HG03354 (cell line): ENCODE measurements at regions not wholly inside any gene's neighbourhood (a gene's known extent, or its start where the extent isn't known, plus 50 kb on each side); places are given as distances from the start of the nearest gene placed in this dataset.

ENCODE experiments used
- ATAC-seq: cut with Tn5 transposase; IDR thresholded peaks from one replicate; pipeline ENCODE4 v1.9.1; 2021; ENCODE audit warnings: mild to moderate bottlenecking; ENCODE audit not compliant: unreplicated experiment, poor library complexity, severe bottlenecking

DNA sequence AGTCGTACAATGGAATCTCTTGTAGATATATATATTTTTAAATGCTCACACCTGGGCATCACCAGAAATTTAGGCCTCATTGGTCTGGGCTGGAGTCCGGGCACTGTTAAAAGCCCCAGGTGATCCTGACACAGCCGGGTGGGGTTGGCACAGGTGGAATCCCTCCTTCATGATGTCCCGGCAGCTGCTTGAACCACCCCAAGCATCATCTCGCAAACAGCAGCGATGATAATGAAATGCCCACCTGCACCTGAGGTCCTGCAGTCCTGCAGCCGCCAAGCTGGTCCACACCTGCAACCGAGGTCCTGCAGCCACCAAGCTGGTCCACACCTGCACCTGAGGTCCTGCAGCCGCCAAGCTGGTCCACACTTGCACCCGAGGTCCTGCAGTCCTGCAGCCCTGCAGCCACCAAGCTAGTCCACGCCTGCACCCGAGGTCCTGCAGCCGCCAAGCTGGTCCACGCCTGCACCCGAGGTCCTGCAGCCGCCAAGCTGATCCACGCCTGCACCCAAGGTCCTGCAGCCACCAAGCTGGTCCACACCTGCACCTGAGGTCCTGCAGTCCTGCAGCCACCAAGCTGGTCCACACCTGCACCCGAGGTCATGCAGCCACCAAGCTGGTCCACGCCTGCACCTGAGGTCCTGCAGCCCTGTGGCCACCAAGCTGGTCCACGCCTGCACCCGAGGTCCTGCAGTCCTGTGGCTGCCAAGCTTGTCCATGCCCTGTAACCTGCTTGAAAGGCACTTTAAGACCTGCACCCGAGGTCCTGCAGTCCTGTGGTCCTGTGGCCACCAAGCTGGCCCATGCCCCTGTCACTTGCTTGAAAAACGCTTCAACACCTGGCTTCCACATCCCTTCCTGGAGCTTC, 261.2 kb downstream of the DLL1 start:
- no peak for ATAC-seq

DNA sequence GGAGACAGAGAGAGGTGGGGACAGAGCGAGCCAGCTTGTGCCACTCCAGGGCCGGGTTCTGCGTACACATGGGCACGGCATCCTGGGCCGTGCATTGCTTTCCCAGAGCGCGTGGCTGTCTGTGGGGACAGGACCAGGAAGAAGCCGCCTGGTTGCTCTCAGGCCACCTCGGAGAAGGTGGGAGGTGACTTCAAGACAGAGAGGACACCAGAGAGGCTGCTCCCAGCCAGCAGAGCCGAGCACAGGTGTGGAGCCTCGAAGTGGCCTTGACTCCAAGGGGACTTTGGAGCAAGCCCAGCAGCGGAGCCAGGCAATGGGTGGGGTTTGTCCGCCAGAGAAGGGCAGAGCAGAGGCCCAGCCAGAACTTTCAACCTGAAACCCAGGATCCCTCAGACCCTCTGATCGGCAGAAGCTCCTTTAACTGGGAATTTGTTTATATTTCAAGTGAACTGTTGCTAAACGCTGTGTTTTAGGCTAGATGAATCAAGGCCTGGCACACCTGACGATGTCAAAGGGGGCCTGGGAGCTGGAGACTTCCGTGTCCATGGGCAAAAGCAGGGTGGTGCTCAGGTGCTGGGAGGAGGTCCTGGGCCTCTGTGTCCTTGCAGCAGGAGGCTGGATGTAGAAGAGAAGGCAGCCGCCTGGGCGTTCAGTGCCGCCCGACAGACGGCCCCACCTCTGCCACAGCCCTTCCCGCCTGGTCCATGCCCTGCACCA, 262.1 kb downstream of the DLL1 start:
- ATAC-seq: no peak

DNA sequence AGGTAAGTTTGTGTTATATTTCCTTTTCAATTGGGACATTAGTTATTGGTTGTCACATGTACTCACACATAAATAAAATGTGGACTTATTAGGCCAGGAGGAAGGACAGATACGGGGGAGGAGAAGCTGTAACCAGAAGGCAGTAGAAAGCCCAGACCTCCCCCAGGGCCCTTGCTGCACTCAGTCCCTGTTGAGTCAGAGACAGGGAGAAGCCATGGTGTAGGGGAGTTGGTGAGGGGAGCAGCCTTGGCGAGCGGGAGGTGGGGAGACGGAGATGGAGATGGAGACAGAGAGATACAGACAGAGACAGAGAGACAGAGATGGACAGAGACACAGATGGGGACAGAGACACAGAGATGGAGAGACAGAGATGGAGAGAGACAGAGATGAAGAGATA, 263.2 kb downstream of the DLL1 start:
- no peak for ATAC-seq

DNA sequence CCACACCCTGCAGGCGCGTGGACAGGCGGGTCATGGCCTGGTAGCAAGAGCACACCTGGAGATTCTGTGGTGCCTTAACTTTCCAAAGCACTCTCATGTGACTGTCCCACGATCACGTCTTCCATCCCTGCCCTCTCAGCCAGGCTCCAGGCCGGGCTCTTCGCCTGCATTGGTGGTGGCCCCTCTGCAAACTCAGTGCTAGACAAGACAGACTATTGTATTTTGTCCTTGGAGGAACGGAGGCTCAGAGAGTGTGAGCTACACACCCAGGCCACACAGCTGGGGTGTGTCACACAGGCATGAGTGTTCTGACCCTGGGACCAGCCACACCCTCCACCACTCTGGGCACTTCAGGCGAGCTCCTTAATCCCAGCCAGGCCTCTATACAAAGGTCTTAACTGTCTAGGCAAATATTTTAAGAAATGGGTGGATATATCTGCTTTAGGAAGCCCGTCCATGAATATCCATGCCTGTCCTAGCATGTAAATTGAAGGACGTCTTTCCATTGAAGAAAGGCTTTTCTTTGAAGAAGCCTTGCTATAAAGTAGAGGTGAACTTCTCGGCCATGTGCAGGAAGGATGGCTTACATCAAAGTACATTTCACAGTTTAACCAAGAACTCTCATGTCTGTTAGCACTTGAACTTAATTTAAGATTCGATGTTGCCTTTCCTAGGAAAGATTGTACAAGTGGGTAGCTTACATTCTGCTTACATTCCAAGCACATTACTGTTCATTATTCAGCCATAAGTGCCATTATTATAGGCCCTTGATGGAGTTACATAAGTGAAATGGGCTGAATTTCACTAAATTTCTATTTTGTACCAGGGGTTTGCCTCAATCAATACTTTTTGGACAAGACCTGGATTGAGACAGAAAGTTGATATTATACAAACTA, 263.9 kb downstream of the DLL1 start:
- ATAC-seq: no peak

DNA sequence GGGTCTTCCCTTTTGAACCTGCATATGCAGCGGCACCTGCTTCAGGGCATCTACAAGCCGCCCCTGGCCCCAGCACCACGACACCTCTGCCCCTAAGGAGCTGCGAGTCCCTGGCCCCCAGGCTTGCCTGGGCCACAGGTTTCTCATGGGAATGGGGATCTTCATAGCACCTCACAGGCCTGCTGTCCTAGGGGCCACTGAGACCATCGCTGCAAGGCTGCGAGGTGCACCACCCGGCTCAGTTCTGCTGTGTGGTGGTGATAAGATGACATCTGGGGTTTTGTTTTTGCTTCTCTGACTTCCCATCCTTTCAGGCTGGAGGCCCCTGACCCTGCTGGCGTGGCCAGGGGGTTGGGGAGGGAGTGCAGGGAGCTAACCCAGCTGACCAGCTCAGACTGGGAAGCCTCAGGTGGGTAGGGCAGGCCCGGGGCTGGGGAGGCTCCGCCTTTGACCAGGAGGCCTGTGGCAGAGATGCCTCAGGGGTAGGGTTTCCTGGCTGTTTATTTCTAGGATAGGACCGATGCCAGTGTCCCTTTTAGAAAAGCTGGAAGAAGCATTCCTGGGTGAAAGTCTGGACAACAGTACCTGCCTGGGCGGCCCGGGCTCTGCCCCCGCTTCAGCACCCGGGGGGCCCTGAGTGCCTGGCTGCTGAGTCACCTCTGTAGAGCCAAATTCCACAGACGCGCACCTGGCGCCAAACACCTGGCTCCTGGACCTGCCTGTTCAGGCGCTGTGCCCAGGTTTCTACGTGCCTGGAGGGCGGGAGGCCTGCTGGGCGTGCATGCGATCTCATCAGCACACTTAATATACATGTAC, 264.7 kb downstream of the DLL1 start:
- no peak for ATAC-seq

DNA sequence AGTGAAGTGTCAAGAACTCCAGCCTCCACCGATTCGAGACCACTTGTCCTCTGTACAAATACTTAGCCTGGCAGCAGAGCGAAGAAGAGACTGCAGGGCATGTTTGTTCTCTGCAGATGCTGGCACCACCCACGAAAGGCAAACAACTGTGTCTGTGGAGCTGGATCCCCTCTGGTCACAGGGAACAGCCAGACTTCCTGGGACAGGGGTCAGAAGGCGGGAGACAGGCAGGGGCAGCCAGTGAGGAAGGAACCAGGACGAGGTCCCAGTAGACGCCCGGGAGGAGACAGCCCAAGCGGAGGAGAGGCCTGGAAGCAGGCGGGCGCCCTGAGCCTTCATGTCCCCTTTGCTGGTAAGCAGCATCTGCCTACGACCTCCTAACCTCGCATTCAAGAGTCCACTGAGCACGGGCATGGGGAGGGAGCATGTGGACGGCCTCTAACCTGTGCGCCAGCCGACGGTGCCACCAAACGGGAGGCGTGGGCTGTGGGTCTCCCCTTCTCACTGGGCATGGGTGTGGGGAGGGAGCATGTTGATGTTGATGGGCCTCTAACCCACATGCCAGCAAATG, 265.5 kb downstream of the DLL1 start:
- ATAC-seq: no peak

DNA sequence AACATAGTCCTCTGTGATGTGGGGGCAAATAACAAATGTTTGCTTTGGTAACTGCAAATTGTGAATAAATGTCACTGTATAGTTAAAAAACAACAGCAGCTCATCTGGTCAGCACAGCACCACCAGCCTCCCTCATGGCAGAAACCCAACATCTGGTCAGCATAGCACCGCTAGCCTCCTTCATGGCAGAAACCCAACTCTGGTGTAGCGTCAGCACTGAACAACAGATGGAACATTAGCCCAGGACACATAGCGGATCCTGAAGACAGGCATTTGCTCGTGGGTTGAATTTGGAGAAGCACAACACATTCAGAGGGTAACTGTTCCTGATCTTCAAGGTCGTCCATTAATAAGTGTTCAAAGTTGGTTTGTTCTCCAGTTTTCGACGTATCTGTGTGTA, 265.9 kb downstream of the DLL1 start:
- no peak for ATAC-seq

DNA sequence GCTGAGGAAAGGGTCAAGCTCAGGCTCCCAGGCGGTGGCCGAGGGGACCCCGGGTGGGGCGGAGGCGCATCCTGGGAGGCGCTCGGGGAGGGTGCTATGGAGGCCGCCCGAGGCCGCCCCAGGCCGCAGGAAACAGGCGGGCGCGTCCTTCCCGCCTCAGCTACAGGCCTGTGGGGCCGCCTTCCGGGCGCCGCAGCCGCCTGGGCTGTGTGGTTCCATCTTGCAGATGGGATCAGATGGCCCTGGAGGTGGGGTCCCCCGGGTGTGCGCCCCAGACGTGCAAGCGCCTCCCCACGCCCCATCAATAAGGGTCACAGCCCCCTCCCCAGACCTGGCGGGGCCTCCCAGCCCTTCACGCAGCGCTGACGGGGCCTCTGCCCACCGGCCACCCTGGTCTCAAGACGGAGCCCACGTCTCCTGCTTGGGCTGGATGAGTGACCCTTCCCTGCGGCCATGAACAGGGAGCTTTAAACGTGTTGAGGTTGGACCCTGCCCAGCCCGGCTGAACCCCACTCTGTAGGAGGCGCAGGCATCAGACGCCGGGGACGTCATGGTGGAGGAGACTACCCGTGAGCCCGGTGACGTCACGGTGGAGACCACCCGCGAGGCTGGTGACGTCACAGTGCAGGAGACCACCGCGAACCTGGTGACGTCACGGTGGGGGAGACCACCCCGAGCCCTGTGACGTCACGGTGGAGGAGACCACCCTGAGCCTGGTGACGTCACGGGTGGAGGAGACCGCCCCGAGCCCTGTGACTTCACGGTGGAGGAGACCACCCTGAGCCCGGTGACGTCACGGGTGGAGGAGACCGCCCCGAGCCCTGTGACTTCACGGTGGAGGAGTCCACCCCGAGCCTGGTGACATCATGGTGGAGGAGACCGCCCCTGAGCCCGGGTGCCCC, 267.0 kb downstream of the DLL1 start:
- ATAC-seq: no peak

DNA sequence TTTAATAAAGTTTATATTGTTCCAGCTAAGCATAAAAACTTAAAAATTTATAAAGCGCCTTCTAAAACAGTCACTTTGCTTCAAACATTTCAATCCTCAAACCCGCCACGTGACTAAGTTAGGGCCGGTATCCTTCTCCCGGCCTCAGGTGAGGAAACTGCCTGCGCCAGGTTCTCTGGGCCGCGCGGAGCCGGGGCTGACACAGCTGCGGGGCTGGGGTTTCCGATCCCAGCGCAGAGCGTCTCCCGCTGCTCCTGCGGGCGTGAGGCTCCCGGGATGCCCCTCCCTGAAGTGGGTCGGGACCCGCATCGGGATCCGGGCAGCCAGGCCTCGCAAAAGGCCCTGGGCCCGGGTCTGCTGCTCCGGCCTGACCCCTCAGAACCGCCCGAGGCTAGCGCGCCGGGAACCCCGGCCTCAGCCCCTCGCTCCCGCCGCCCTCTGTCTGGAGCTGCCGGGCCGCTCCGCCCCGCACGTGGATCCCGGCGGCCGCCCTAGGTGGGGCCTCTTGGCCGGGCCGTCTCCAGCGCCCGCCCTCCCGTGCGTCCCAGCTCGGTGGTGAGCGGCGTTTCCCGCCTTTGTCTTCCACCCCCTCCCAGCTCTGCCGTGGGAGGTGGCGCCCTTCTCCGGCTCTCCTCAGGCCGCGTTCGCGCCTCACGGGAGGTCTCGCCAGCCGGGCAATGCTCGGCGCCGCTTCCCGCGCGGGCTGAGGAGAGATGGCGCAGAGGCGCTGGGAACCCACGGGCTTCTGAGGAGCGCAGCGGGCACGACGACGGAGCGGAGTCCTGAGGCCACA, 267.9 kb downstream of the DLL1 start:
- no peak for ATAC-seq

DNA sequence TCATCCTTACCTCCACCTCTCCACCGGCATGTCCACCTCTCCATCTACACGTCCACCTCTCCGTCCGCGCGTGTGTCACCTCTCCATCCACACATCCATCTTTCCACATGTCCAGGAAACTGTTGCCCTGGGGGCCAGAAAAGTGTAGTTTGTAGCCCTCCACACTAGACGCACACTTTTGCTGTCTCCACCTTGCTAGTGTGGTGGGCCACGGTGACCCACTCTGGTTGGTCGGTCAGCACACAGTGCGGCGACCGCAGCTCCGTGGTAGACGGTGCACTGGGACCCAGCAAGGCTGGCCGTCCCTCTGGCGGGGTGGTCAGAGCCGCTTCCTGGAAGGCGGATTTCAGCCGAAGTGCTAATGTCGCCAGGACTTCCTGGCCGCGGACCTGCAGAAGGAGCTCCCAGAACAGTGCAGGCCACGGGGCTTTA, 268.6 kb downstream of the DLL1 start:
- no peak for ATAC-seq

DNA sequence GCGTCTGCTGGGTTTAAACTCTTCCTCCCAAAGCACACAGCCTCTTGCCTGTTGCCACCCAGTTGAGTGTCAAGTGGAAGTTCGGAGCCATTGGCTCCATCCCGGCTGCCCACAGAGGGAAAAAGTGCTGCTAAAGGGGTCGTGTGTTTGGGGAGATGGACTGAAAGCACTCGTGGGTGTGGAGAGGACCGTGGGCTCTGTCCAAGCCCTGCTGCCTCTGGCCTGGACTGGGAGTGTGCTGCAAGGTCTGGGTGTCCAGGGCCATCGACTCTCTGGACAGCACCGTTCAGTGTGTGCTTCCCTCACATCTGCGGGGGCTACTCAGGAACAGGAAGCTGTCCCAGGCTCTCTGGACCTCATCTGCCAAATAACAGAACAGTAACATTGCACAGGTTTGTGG, 269.3 kb downstream of the DLL1 start:
- no peak for ATAC-seq

DNA sequence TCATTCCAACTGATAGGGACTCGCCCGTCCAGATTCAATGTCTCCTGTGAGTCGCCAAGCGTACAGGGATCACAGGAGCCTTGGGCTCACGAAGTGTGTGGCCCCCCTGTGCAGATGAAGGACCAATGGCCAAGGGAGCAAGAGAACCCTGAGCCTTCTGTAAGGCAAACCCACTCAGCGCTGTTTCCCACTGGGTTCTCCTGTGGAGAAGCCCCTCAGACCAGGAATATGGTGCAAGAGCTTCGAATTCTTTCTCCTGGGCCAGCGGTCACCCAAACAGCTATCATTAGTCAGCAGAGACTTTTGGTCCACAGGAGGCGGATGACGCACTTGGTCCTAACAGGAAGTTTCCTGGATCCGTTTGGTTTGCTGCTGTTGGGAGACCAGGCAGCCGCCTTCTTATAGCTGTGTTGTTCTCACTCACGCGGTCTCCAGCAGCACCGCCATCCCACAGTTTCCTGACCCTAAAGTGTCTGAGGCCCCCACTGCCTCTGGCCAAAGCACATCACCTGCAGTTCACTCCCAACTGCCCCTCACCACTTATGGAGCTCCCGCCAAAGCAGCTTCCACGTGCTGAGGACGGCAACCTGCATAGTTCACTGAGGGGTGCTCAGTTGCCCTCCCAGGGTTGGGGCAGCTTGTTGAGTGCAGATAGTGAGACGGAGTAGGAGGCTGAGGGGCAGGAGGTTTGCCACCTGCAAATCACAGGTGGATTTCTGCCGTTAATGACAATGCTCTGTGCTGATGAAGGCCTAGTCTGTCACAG, 268.6 kb downstream of the ERMARD start:
- no peak for ATAC-seq

DNA sequence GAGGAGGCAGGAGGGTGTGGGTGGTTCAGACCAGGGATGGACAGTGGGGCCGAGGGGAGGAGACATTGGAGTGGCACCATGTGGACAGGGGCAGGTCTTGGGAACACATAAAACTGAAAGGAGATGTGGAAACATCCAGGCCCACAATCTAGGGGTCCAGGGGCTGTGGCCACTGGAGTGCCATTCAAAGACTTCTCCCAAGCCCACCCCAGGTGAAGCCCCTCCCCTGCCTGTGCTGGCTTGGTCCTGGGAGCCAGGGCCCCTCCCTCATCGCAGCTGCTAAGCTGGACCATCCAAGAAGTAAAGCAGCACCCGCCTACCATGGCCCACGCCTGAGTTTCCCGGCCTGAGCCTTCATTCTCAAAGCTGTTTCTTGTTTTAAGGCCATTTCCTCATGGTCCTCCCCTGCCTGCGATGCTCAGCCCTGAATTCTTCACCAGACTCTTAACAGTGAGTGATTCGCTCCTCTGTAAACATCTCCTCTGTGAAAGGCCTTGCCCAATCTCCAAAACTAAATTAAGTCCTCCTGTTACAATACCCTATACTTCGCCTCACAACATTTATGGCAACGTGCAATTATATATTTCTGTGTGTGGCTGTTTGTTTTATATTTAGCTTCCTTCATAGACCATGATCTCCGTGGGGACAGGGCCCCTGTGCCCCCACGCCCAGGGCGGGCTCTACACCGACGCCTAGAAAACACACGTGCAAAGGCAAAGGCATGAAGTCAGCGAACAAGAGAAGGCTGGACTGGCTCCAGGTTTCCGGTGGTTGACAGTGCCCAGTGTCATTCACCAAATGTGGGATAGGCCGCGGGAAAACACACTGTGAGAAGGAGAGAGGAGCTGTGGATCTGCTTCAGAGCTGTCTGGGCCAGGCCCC, 267.8 kb downstream of the ERMARD start:
- no peak for ATAC-seq

DNA sequence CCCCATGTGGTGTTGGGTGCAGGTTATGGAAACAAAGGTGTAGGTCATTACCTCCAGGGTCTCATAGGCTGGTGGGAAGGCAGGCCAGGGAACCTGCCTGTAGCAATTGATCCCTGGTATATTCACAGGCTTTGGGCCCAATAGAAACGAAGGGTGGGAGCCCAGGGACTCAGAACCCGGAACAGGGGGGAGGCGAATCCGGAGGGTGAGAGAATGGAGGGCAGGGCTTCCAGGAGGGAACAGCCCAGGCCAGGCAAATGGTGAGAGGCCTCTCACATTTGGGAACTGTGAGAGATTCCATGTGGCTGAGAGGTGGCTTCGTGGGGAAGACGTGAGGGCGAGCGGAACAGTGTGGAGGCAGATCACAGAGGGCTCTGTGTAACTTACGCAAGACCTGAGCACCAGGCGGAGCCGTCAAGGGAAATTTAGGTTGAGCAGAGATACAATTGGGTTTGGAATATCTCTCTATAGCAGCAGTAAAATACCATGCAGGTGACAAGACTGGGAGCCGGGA, 267.1 kb downstream of the ERMARD start:
- no peak for ATAC-seq

DNA sequence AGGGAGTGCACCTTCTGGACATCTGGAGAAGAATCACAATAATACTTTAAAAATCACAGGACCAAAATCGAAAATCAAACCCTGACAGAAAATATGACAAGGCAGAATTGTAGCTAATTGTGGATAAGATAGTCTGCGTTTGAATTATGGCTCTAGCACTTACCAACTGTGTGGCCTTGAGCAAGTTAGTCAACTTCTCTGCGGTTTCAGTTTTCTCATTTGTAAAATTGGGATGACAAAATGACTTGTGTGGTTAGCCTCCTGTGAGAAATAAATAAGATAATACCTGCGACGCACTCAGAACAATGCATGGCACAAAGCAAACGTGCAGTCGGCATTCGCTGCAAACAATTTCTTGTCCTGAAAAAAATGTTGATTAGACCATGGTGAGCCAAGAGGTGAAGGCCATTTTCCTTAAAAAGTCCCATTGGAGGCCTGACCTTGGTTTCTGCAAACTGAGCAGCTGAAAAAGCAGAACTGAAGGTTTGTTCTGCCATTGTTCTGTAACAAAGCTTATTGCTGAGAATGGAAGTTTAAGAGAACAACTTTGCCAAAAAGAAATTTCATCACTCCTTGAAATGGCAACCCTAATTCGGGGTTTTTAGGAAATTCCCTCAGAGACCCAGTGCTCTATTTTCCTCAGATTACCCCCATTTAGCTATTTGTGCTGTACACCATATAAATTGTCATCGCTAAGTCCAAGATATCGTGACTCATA, 266.3 kb downstream of the ERMARD start:
- ATAC-seq: no peak
